ENCODE measurements at regions not wholly inside any gene's neighbourhood (a gene's known extent, or its start where the extent isn't known, plus 50 kb on each side); places are given as distances from the start of the nearest gene placed in this dataset.

DNA sequence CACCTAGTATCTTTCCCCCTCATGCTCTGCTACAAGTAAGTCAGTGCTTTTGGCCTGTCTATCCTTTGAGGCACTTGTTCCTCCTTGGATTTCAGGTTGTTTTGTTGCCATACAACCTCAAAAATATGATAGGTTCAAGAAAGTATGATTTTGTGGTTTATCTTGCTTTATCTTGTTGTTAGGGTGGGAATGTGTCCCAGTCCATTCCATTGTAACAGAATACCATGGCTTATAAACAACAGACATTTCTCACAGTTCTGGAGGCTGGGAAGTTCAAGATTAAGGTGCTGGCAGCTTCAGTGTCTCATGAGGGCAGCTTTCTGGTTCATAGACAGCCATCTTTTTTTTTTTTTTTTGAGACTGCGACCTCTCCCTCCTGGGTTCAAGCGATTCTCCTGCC, 72.1 kb downstream of the TMEM270 start:
- TF ChIP-seq, protein P1, sequence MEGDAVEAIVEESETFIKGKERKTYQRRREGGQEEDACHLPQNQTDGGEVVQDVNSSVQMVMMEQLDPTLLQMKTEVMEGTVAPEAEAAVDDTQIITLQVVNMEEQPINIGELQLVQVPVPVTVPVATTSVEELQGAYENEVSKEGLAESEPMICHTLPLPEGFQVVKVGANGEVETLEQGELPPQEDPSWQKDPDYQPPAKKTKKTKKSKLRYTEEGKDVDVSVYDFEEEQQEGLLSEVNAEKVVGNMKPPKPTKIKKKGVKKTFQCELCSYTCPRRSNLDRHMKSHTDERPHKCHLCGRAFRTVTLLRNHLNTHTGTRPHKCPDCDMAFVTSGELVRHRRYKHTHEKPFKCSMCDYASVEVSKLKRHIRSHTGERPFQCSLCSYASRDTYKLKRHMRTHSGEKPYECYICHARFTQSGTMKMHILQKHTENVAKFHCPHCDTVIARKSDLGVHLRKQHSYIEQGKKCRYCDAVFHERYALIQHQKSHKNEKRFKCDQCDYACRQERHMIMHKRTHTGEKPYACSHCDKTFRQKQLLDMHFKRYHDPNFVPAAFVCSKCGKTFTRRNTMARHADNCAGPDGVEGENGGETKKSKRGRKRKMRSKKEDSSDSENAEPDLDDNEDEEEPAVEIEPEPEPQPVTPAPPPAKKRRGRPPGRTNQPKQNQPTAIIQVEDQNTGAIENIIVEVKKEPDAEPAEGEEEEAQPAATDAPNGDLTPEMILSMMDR (IDR thresholded peaks at IDR 0.05) = no peak
- TF ChIP-seq POLR2A (IDR thresholded peaks at IDR 0.05) = no peak

Data from body of pancreas (tissue), 4 donors.